ENCODE measurements at regions not wholly inside any gene's neighbourhood (a gene's known extent, or its start where the extent isn't known, plus 50 kb on each side); places are given as distances from the start of the nearest gene placed in this dataset.

- Histone ChIP-seq H3K79me2 (ENCODE audit: low read depth) (no peaks in the 10 kb centered on the region), H2AFZ (no peak overlapping the region), H3F3A (ENCODE audit: insufficient read depth, low read depth) (no peaks in the 10 kb centered on the region), H3K27me3 (ENCODE audit: insufficient read depth, low read depth) (no peaks in the 10 kb centered on the region), H3K4me2 (no peak overlapping the region), H4K20me1 (ENCODE audit: insufficient read depth) (no peaks in the 10 kb centered on the region), H3K9me3 (ENCODE audit: insufficient read depth, low read depth) (no peaks in the 10 kb centered on the region), H3K4me3 (no peak overlapping the region), H3K36me3 (ENCODE audit: low read depth) (no peaks in the 10 kb centered on the region), H3K9me2 (ENCODE audit: insufficient read depth) (0 out of 2 replicates have a peak, but pooled peaks cover 3% of the 10 kb centered on the region), H3K4me1 (replicated peaks; ENCODE audit: insufficient read depth) (no peaks in the 10 kb centered on the region), H3K27ac (no peak overlapping the region)
- no peak for TF ChIP-seq EZH2 (IDR thresholded peaks at IDR 0.05; ENCODE audit: low read depth)
- TF ChIP-seq CTCF (conservative IDR thresholded peaks at IDR 0.05): no peak
- CTCF ChIA-PET: interaction anchor here (0.5 kb wide), 1 partner anchor 115 kb away, joined by 4 read pairs; no protein-coding TSS in a partner anchor
- no TSS peak for BruUV-seq (replicated peaks)
- DNase-seq: no peak
- POLR2A ChIA-PET (ENCODE audit: unreplicated experiment): interaction anchor here (0.6 kb wide), 1 partner anchor 9 kb away, joined by 5 read pairs; no protein-coding TSS in a partner anchor
- intact Hi-C loops (cut with micrococcal nuclease; ENCODE audit: unreplicated experiment): no loop called here
These were observed 74.1 kb upstream of the TMEM164 start for GRCh38 chrX:109928596-109929335.

GRCh38 chrX:109931677-109932076 lies 71.2 kb upstream of the TMEM164 start:
- no peak overlapping the region for H3K4me3 ChIP-seq
- H3K9me2 ChIP-seq (ENCODE audit: insufficient read depth): 0 out of 2 replicates have a peak, but pooled peaks cover 3% of the 10 kb centered on the region
- POLR2A ChIA-PET (ENCODE audit: unreplicated experiment): no interaction called here
- H4K20me1 ChIP-seq (ENCODE audit: insufficient read depth): no peaks in the 10 kb centered on the region
- H2AFZ ChIP-seq: no peak overlapping the region
- BruUV-seq (replicated peaks): no TSS peak
- DNase-seq: no peak
- no peaks in the 10 kb centered on the region for H3K4me1 ChIP-seq (replicated peaks; ENCODE audit: insufficient read depth)
- no peaks in the 10 kb centered on the region for H3K27me3 ChIP-seq (ENCODE audit: insufficient read depth, low read depth)
- no peaks in the 10 kb centered on the region for H3K79me2 ChIP-seq (ENCODE audit: low read depth)
- CTCF ChIA-PET: no interaction called here
- no peak for TF ChIP-seq EZH2 (IDR thresholded peaks at IDR 0.05; ENCODE audit: low read depth)
- no peak for TF ChIP-seq CTCF (conservative IDR thresholded peaks at IDR 0.05)
- intact Hi-C loops (cut with micrococcal nuclease; ENCODE audit: unreplicated experiment): no loop called here
- no peaks in the 10 kb centered on the region for H3K9me3 ChIP-seq (ENCODE audit: insufficient read depth, low read depth)
- H3K27ac ChIP-seq: no peak overlapping the region
- H3K4me2 ChIP-seq: no peak overlapping the region
- H3F3A ChIP-seq (ENCODE audit: insufficient read depth, low read depth): no peaks in the 10 kb centered on the region
- H3K36me3 ChIP-seq (ENCODE audit: low read depth): no peaks in the 10 kb centered on the region

GRCh38 chrX:109934434-109934833 lies 68.5 kb upstream of the TMEM164 start:
- no peaks in the 10 kb centered on the region for H4K20me1 ChIP-seq (ENCODE audit: insufficient read depth)
- H3K4me2 ChIP-seq: no peak overlapping the region
- H3K4me1 ChIP-seq (replicated peaks; ENCODE audit: insufficient read depth): no peaks in the 10 kb centered on the region
- TF ChIP-seq EZH2 (IDR thresholded peaks at IDR 0.05; ENCODE audit: low read depth): no peak
- no peak for TF ChIP-seq CTCF (conservative IDR thresholded peaks at IDR 0.05)
- no peak for DNase-seq
- no peaks in the 10 kb centered on the region for H3K9me3 ChIP-seq (ENCODE audit: insufficient read depth, low read depth)
- H3K79me2 ChIP-seq (ENCODE audit: low read depth): no peaks in the 10 kb centered on the region
- ChIA-PET CTCF (interaction anchor here (0.7 kb wide), 1 partner anchor 14 kb away, joined by 4 read pairs; no protein-coding TSS in a partner anchor), POLR2A (ENCODE audit: unreplicated experiment) (no interaction called here)
- H3K27me3 ChIP-seq (ENCODE audit: insufficient read depth, low read depth): no peaks in the 10 kb centered on the region
- no peak overlapping the region for H3K27ac ChIP-seq
- no TSS peak for BruUV-seq (replicated peaks)
- H2AFZ ChIP-seq: no peak overlapping the region
- H3K36me3 ChIP-seq (ENCODE audit: low read depth): no peaks in the 10 kb centered on the region
- H3F3A ChIP-seq (ENCODE audit: insufficient read depth, low read depth): no peaks in the 10 kb centered on the region
- H3K9me2 ChIP-seq (ENCODE audit: insufficient read depth): 0 out of 2 replicates have a peak, but pooled peaks cover 7% of the 10 kb centered on the region
- intact Hi-C loops (cut with micrococcal nuclease; ENCODE audit: unreplicated experiment): no loop called here
- no peak overlapping the region for H3K4me3 ChIP-seq
